M059J (cell line): ENCODE measurements at regions not wholly inside any gene's neighbourhood (a gene's known extent, or its start where the extent isn't known, plus 50 kb on each side); places are given as distances from the start of the nearest gene placed in this dataset.
"Not testable (repeated sequence)": the region's sequence is repeated elsewhere in the genome, so short reads cannot be mapped to it uniquely, and the experiment has no call there.

Source experiments
- DNase-seq: peaks from one replicate; pipeline ENCODE4 v3.0.0-alpha.2; 2012; ENCODE audit warnings: low read depth

- DNase-seq, result no peak
Measured at GRCh38 chr5:42989190-42989589, 50.9 kb downstream of the ANXA2R start.

GRCh38 chr5:42988568-42988967 lies 51.6 kb downstream of the ANXA2R start:
- no peak for DNase-seq

GRCh38 chr5:42985129-42986037 lies 54.7 kb downstream of the ANXA2R start:
- peak; percentile 62 for DNase-seq

- DNase-seq, result no peak
Measured at GRCh38 chr5:42984307-42984706, 55.8 kb downstream of the ANXA2R start.

- DNase-seq, result no peak
Measured at GRCh38 chr5:42982107-42982622, 58.0 kb downstream of the ANXA2R start.

GRCh38 chr5:42981417-42982106 lies 58.6 kb downstream of the ANXA2R start:
- DNase-seq, result not testable (repeated sequence)

- DNase-seq, result not testable (repeated sequence)
Measured at GRCh38 chr5:42981015-42981414, 59.1 kb downstream of the ANXA2R start.

GRCh38 chr5:42980391-42980790 lies 59.7 kb downstream of the ANXA2R start:
- not testable (repeated sequence) for DNase-seq

- DNase-seq, result not testable (repeated sequence)
Measured at GRCh38 chr5:42979242-42979641, 60.9 kb downstream of the ANXA2R start.

- DNase-seq, result peak; percentile 80
Measured at GRCh38 chr5:42974536-42974935, 65.6 kb downstream of the ANXA2R start.

- no peak for DNase-seq
Measured at GRCh38 chr5:42970636-42971559, 69.2 kb downstream of the ANXA2R start.

- no peak for DNase-seq
Measured at GRCh38 chr5:42965934-42966333, 74.2 kb downstream of the ANXA2R start.

GRCh38 chr5:42963412-42963811 lies 76.7 kb downstream of the ANXA2R start:
- DNase-seq, result no peak

GRCh38 chr5:42962124-42962523 lies 78.0 kb downstream of the ANXA2R start:
- DNase-seq, result no peak

- no peak for DNase-seq
Measured at GRCh38 chr5:42960506-42960905, 79.6 kb downstream of the ANXA2R start.

- DNase-seq, result no peak
Measured at GRCh38 chr5:42956551-42956950, 83.6 kb downstream of the ANXA2R start.

GRCh38 chr5:42953041-42953440 lies 87.1 kb downstream of the ANXA2R start:
- no peak for DNase-seq

- DNase-seq, result no peak
Measured at GRCh38 chr5:42952578-42952974, 87.5 kb downstream of the ANXA2R start.

- DNase-seq, result peak; percentile 68
Measured at GRCh38 chr5:42951293-42951840, 88.8 kb downstream of the ANXA2R start.

GRCh38 chr5:42950456-42951292 lies 89.4 kb downstream of the ANXA2R start:
- peak; percentile 100 for DNase-seq

- no peak for DNase-seq
Measured at GRCh38 chr5:42950116-42950455, 90.0 kb downstream of the ANXA2R start.
